GM19452 (cell line): ENCODE measurements at regions not wholly inside any gene's neighbourhood (a gene's known extent, or its start where the extent isn't known, plus 50 kb on each side); places are given as distances from the start of the nearest gene placed in this dataset.

Experiments used
- ATAC-seq: cut with Tn5 transposase; IDR thresholded peaks from one replicate; pipeline ENCODE4 v1.9.1; 2021; ENCODE audit not compliant: unreplicated experiment

GRCh38 chr22:48960980-48961660, 866.6 kb downstream of the BRD1 start:
- no peak for ATAC-seq

GRCh38 chr22:48960576-48960975, 867.1 kb downstream of the BRD1 start:
- ATAC-seq, result no peak

GRCh38 chr22:48959496-48959895, 868.2 kb downstream of the BRD1 start:
- ATAC-seq, result no peak

- no peak for ATAC-seq
Measured at GRCh38 chr22:48957987-48958321, 869.7 kb downstream of the BRD1 start.

- ATAC-seq, result no peak
Measured at GRCh38 chr22:48957311-48957986, 870.2 kb downstream of the BRD1 start.

GRCh38 chr22:48955351-48956311, 872.0 kb downstream of the BRD1 start:
- no peak for ATAC-seq

- ATAC-seq, result no peak
Measured at GRCh38 chr22:48954781-48955311, 872.8 kb downstream of the BRD1 start.

- ATAC-seq, result no peak
Measured at GRCh38 chr22:48953830-48954229, 873.8 kb downstream of the BRD1 start.

GRCh38 chr22:48953103-48953720, 874.5 kb downstream of the BRD1 start:
- no peak for ATAC-seq

- no peak for ATAC-seq
Measured at GRCh38 chr22:48952256-48953102, 875.2 kb downstream of the BRD1 start.

- no peak for ATAC-seq
Measured at GRCh38 chr22:48951836-48952235, 875.8 kb downstream of the BRD1 start.

GRCh38 chr22:48950151-48950915, 877.3 kb downstream of the BRD1 start:
- ATAC-seq, result no peak

- no peak for ATAC-seq
Measured at GRCh38 chr22:48949375-48950149, 878.1 kb downstream of the BRD1 start.

- ATAC-seq, result no peak
Measured at GRCh38 chr22:48948575-48949170, 879.0 kb downstream of the BRD1 start.

- ATAC-seq, result no peak
Measured at GRCh38 chr22:48947636-48948035, 880.0 kb downstream of the BRD1 start.

GRCh38 chr22:48945621-48946458, 881.8 kb downstream of the BRD1 start:
- no peak for ATAC-seq
